ENCODE measurements at regions not wholly inside any gene's neighbourhood (a gene's known extent, or its start where the extent isn't known, plus 50 kb on each side); places are given as distances from the start of the nearest gene placed in this dataset.

DNA sequence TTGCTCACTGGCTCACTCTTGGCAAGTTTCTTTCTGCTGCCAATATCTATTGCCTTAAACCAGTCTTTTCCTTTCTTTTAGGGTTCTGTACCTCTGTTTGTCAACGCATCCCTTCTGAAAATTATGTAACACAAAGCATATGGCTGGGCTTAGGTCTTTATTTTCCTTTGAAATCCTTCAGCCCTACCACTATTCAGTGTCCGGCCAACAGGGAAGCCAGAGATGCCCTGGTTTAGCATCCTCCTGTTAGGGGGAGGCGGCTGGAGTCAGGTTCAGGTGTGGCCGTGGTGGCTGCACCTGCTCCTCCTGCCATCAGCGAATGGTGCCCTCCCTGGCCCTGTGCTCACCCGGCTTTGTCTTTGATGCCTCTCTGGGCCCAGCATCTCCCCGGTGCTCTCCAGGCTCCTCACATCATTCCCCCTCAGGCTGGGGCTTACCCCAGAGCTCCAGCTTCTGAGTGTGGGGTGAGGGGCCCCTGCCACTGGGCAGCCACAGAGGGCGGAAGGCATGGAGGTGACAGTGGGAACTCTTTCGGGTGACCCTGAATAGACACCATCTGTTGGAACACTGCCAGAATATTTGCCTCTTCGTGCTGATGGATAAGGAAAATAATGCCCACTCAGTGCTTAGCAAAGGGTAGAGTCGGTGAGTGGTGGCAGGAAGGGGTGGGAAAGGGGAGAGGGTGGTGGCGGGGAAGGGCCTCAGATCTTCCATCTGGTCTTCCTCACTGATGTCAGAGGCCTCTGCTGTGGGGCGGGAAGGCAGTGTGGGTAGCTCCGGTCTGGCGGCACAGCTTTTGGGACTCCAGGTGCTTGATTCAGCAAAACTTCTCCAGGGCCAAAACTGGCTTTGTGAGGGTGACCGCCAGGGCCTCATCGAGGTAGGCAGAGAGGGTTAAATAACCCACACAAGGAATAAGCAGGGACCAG lies 97.2 kb downstream of the DACT2 start:
- H3K4me1 ChIP-seq, result no peaks in the 10 kb centered on the region
- intact Hi-C loops (cut with DNase I; ENCODE audit: low total_unique reads), result no loop called here
- H3K4me3 ChIP-seq, result no peak overlapping the region
- DNase-seq (no peak), ATAC-seq (no peak)
- H3K27me3 ChIP-seq, result peaks cover 0 to 3% (median 0%) of the 10 kb centered on the region in 3 donors
- no peaks in the 10 kb centered on the region for H3K9me3 ChIP-seq
- no peak overlapping the region for H3K27ac ChIP-seq
- no peaks in the 10 kb centered on the region for H3K36me3 ChIP-seq
- no peak for TF ChIP-seq POLR2A (IDR thresholded peaks at IDR 0.05)
- TF ChIP-seq, protein P1, sequence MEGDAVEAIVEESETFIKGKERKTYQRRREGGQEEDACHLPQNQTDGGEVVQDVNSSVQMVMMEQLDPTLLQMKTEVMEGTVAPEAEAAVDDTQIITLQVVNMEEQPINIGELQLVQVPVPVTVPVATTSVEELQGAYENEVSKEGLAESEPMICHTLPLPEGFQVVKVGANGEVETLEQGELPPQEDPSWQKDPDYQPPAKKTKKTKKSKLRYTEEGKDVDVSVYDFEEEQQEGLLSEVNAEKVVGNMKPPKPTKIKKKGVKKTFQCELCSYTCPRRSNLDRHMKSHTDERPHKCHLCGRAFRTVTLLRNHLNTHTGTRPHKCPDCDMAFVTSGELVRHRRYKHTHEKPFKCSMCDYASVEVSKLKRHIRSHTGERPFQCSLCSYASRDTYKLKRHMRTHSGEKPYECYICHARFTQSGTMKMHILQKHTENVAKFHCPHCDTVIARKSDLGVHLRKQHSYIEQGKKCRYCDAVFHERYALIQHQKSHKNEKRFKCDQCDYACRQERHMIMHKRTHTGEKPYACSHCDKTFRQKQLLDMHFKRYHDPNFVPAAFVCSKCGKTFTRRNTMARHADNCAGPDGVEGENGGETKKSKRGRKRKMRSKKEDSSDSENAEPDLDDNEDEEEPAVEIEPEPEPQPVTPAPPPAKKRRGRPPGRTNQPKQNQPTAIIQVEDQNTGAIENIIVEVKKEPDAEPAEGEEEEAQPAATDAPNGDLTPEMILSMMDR (IDR thresholded peaks at IDR 0.05 in 4 of 5, conservative IDR thresholded peaks at IDR 0.05 in 1 of 5), result no peak
- in situ Hi-C loops (cut with MboI; ENCODE audit: low sequenced_read_pairs in 4 of 4), result no loop called here

DNA sequence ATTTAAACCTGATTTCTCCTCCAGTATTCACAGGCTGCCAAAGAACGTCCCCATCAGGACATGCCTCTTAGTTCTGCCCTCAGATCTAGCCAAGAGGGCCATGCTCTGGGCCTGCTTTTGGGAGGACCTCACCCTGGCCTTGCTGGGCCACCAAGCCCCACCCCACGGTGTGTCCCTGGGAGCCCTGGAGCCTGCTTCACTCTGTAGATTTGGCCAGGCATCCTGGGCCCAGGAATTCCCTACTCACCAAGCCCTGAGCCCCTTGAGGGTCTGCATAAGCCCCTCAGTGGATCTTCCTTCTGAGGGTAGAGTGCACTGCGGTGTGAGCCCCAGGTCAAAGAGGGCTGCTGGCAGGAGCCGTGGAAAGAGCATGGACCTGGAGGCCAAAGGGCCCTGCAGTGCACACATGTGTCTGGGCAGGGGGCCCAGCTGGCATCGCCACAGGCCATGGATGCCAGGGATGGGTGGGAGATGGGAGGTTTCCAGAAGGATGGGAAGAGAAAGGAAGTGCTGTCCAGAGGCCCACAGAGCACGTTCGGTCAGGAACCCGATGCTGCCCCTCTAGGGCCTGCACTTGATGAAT lies 98.0 kb downstream of the DACT2 start:
- Histone ChIP-seq H3K4me3 (no peak overlapping the region), H3K9me3 (no peaks in the 10 kb centered on the region), H3K36me3 (no peaks in the 10 kb centered on the region), H3K4me1 (no peaks in the 10 kb centered on the region), H3K27ac (no peak overlapping the region), H3K27me3 (peaks cover 0 to 3% (median 0%) of the 10 kb centered on the region in 3 donors)
- no peak for DNase-seq
- intact Hi-C loops (cut with DNase I; ENCODE audit: low total_unique reads), result no loop called here
- in situ Hi-C loops (cut with MboI; ENCODE audit: low sequenced_read_pairs in 4 of 4), result no loop called here
- TF ChIP-seq, protein P1 (IDR thresholded peaks at IDR 0.05 in 4 of 5, conservative IDR thresholded peaks at IDR 0.05 in 1 of 5), result no peak
- no peak for TF ChIP-seq POLR2A (IDR thresholded peaks at IDR 0.05)
- no peak for ATAC-seq

DNA sequence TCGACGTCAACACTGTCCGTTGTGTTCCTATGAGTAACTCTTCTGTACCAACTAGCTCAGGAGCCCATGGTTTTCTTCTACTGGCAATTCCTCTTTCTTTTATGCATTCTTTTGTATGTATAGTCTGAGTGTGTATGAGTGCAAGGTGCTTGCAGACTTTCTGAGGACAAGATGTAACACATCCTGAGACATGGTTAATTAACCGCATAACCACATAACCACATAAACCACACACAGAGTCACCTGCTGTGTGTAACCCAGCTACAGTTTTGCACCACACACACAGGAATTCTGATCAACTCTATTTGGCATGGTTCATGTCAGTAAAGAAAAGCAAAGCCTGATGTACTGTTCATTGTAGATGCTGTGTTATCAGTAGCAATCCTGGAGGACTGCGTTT lies 98.6 kb downstream of the DACT2 start:
- Histone ChIP-seq H3K27ac (no peak overlapping the region), H3K4me3 (no peak overlapping the region), H3K4me1 (no peaks in the 10 kb centered on the region), H3K36me3 (no peaks in the 10 kb centered on the region), H3K9me3 (no peaks in the 10 kb centered on the region), H3K27me3 (no peaks in the 10 kb centered on the region)
- TF ChIP-seq POLR2A (IDR thresholded peaks at IDR 0.05), result no peak
- ATAC-seq (no peak), DNase-seq (no peak)
- intact Hi-C loops (cut with DNase I; ENCODE audit: low total_unique reads), result no loop called here
- in situ Hi-C loops (cut with MboI; ENCODE audit: low sequenced_read_pairs in 4 of 4), result no loop called here

DNA sequence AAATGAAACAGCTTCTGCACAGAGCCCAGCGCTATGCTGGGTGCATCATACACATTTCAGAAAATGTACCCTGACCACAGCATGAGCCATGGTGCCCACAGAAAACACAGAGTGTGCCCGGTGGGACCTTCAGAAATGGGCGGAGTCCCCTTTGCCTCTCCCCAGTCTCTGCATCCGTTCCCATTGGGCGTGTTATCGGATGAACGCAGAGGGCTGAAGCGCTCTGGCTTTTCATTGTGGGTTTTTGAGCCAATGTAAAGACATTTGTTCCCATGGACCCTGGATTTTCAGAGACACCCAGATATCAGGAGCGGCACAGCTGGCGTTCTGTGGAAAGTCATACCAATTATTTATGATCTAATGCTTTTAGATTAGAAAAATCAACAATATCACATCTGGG lies 99.8 kb downstream of the DACT2 start:
- no peaks in the 10 kb centered on the region for H3K36me3 ChIP-seq
- no peak for TF ChIP-seq POLR2A (IDR thresholded peaks at IDR 0.05)
- TF ChIP-seq, protein P1 (IDR thresholded peaks at IDR 0.05 in 4 of 5, conservative IDR thresholded peaks at IDR 0.05 in 1 of 5), result no peak
- no peaks in the 10 kb centered on the region for H3K9me3 ChIP-seq
- in situ Hi-C loops (cut with MboI; ENCODE audit: low sequenced_read_pairs in 4 of 4), result no loop called here
- DNase-seq, result no peak
- no peak overlapping the region for H3K4me3 ChIP-seq
- no peaks in the 10 kb centered on the region for H3K4me1 ChIP-seq
- intact Hi-C loops (cut with DNase I; ENCODE audit: low total_unique reads), result no loop called here
- H3K27me3 ChIP-seq, result no peaks in the 10 kb centered on the region
- H3K27ac ChIP-seq, result no peak overlapping the region
- no peak for ATAC-seq

DNA sequence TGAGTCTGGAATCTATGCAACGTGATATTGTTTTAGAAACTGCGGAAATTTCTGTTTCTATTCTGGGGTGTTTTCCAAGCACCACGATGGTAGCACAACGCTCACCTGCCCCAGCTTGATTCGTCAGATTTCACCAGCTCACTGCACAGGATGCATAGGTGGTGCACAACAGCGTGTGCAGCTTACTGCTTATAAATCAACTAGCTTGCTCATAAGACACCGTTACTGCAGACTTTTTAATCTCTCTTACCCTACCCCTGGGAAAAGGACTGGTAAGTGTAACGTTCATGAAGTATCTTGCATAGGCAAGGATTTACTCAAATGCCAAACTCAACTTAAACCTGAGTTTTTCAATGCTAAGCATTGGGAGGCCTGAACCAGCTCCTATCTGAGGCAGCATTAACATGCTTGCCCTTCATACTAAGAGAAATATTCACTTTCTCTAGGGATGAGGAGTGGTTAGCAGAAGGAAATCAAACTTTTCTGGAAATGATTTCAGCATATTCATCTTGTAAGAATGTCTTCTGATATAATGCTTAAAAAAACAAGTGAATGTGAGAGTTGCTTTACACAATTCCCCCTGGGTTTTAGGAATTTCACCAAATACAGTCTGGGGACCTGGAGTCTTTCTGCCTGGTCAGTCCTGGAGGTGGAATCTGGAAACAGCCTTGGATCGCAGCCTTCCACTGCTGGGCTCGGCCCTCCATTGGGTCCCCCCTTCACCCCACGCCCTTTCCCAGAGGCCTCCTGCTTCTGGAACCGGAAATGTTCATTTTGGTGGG lies 100.6 kb downstream of the DACT2 start:
- H3K36me3 ChIP-seq, result no peaks in the 10 kb centered on the region
- intact Hi-C loops (cut with DNase I; ENCODE audit: low total_unique reads) (no loop called here), in situ Hi-C loops (cut with MboI; ENCODE audit: low sequenced_read_pairs in 4 of 4) (no loop called here)
- H3K4me1 ChIP-seq, result no peaks in the 10 kb centered on the region
- no peak overlapping the region for H3K4me3 ChIP-seq
- H3K27ac ChIP-seq, result no peak overlapping the region
- ATAC-seq (peak; percentile 56 to 63), DNase-seq (no peak)
- no peaks in the 10 kb centered on the region for H3K27me3 ChIP-seq
- H3K9me3 ChIP-seq, result no peaks in the 10 kb centered on the region
- no peak for TF ChIP-seq POLR2A (IDR thresholded peaks at IDR 0.05)
- TF ChIP-seq, protein P1 (IDR thresholded peaks at IDR 0.05 in 4 of 5, conservative IDR thresholded peaks at IDR 0.05 in 1 of 5), result no peak

Data from gastrocnemius medialis (tissue), 4 donors.